VCaP (cell line): ENCODE measurements at regions not wholly inside any gene's neighbourhood (a gene's known extent, or its start where the extent isn't known, plus 50 kb on each side); places are given as distances from the start of the nearest gene placed in this dataset.
A peak's percentile ranks its signal among the peaks of the same experiment; 100 is the strongest.
"Not testable (repeated sequence)": the region's sequence is repeated elsewhere in the genome, so short reads cannot be mapped to it uniquely, and the experiment has no call there.

ENCODE experiments used
- H3K27ac ChIP-seq: fragments of 450-650 bp; 2 replicates; pipeline ENCODE4 v1.5.1; 2017
- TF ChIP-seq, protein P1 (sequence below): fragments of 450-650 bp; conservative IDR thresholded peaks from 2 replicates; pipeline ENCODE4 v1.5.1; 2017; ENCODE audit warnings: mild to moderate bottlenecking, moderate library complexity

DNA sequence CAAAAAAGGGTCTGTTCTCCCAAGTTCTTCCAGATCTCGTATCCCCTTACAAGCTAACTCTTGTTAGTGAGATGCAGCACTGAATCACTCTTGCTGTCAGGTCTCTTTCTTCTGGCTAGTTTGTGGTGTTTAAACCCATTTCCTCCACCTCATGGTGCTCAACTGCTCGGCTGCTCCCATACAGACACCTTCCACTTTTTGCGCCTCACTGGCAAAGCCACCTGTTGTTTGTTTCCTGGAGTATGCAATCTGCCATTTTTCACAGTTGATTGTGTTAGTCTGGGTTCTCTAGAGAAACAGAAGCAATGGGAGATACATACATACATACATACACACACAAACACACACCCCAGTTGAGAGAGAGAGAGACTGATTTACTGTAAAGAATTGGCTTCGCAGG lies 124.4 kb upstream of the SP8 start:
- TF ChIP-seq, protein P1, sequence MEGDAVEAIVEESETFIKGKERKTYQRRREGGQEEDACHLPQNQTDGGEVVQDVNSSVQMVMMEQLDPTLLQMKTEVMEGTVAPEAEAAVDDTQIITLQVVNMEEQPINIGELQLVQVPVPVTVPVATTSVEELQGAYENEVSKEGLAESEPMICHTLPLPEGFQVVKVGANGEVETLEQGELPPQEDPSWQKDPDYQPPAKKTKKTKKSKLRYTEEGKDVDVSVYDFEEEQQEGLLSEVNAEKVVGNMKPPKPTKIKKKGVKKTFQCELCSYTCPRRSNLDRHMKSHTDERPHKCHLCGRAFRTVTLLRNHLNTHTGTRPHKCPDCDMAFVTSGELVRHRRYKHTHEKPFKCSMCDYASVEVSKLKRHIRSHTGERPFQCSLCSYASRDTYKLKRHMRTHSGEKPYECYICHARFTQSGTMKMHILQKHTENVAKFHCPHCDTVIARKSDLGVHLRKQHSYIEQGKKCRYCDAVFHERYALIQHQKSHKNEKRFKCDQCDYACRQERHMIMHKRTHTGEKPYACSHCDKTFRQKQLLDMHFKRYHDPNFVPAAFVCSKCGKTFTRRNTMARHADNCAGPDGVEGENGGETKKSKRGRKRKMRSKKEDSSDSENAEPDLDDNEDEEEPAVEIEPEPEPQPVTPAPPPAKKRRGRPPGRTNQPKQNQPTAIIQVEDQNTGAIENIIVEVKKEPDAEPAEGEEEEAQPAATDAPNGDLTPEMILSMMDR = no peak

DNA sequence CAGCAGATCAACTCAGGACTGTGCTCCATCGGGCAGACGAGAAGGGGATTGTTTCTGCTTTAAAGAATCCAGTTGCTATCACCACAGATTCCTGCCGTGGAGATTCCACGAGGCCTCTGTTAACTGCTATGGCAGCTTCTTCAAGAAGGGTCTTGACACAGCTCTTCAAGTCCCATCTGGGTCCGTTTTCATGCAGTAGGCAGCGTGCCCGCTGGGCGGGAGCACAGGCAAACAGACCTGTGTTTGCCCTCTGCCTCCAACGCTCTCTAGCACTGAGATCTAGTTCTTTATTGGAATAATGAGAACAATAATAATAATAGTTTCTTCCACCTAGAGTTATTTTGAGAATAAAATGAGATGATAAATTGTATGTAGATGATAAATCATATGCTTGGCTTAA lies 127.2 kb upstream of the SP8 start:
- TF ChIP-seq, protein P1 = no peak
- H3K27ac ChIP-seq = no peak overlapping the region

More for the DNA sequence above, 124.4 kb upstream of the SP8 start:
- no peak overlapping the region for H3K27ac ChIP-seq

DNA sequence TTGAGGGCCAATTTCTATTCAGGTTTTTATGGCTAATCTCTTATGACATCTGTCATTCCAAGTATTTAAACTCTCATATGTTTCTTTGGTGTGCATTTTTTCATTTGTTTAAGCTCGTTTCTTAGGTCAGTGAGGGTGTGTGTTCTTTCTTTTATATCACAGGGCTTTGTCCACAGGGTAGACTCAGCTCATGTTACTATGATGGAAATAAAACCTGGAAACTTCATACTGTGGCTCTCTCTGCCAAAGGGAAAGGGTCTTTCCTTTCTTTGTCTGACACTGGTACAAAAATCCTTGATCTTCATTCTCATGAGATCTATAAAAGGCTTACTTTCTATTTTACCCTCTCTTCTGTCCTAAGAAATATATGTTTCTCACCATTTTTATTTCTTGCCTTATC lies 129.6 kb upstream of the SP8 start:
- TF ChIP-seq, protein P1 = no peak
- H3K27ac ChIP-seq = peak overlapping the region; percentile 56; the same call in 1 of the 2 replicates

DNA sequence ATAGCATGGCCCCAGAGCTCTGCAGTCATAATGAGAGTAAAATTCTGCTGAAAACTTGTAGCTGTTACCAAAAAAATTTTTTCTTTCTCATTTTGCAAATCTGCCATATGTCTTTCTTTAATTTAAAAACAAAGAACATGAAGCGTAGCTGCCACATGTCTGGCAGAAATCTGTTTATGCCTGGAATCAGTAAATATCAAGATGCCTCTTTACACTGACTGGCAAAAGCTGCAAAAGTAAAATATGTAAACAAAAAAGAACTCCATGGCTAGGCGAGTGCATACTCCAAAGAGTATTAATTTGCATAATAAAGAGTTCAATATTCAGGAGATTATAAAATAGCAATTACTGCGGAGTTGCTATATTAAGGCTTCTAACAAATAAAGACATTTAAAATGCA lies 130.9 kb upstream of the SP8 start:
- peak overlapping the region; percentile 56 for H3K27ac ChIP-seq
- TF ChIP-seq, protein P1 = no peak

DNA sequence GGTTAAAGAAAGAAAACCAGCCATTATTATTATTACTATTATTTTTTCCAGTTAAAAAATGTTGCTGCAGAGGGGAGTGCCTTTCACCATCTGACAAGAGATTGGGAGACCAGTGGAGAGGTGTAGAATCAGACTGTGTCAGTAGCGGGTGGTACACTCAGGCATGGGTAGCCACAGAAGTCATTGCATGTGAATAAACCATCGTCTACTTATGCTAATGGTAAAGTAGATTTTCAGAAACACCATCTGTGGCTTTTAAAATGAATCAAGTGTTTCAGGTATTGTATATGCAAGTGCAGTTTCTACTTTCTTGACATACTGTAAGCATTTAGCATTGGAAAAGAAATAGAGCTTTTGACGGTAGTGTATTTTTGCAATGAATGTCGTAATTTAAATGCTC lies 131.5 kb upstream of the SP8 start:
- H3K27ac ChIP-seq = no peak overlapping the region
- TF ChIP-seq, protein P1 = no peak

DNA sequence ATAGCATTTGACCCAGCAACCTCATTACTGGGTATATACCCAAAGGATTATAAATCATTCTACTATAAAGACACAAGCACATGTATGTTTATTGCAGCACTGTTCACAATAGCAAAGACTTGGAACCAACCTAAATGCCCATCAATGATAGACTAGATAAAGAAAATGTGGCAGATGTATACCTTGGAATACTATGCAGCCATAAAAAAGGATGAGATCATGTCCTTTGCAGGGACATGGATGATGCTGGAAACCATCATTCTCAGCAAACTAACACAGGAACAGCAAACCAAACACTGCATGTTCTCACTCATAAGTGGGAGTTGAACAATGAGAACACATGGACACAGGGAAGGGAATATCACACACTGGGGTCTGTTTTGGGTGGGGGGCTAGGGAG lies 140.5 kb upstream of the SP8 start:
- H3K27ac ChIP-seq = not testable (repeated sequence)

DNA sequence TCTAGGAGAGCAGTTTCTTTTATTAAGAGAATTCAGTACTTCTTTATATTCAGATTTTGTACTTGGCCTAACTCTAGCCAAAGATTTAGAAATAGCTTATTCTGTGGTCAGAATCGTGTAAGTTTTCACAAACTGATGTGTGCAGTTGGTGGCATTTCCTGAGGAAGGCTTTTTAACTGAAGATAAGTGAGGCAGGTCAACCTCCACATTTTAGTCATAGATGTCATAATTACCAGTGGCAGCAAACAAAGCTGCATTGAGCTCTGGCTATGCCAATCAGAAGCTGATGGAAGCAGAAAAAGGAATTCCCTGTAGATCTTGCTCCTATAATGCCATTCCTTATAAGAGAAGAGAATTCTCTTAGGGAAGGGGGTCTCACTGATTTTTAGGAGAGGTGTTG lies 141.3 kb upstream of the SP8 start:
- H3K27ac ChIP-seq = no peak overlapping the region
- TF ChIP-seq, protein P1 = no peak

DNA sequence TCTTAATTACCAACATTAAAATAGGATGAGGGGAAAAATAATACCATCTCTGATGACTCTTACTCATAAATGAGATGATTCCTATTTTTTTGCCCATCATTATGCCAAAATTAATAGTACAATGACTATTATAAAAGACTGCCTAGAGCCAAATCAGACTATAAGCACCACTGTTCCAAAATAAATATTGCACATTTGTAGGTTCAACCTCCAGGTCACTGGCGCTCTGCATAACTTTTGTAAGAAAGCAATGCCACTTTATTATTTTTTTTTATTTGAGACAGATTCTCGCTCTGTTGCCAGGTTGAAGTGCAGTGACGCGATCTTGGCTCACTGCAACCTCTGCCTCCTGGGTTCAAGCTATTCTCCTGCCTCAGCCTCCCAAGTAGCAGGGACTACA lies 142.5 kb upstream of the SP8 start:
- H3K27ac ChIP-seq = no peak overlapping the region
- TF ChIP-seq, protein P1 = no peak
